ENCODE measurements at regions not wholly inside any gene's neighbourhood (a gene's known extent, or its start where the extent isn't known, plus 50 kb on each side); places are given as distances from the start of the nearest gene placed in this dataset.

DNA sequence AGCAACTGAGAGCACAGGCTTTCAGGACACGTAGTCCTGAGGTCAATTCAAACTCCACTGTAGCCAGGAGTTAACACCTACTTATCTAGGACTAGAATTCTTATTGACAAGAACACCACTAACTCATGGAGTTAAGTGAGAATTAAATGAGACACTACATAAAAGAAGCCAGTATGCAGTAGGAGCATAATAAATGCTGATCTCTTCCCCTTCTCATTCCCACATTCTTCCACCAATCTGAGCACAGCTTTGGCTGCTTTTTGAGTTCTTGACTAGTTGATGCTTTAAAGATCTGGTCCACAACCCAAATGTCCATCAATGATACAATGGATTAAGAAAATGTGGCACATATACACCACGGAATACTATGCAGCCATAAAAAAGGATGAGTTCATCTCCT is 55.2 kb downstream of the TTC32 start:
- no peak for DNase-seq

DNA sequence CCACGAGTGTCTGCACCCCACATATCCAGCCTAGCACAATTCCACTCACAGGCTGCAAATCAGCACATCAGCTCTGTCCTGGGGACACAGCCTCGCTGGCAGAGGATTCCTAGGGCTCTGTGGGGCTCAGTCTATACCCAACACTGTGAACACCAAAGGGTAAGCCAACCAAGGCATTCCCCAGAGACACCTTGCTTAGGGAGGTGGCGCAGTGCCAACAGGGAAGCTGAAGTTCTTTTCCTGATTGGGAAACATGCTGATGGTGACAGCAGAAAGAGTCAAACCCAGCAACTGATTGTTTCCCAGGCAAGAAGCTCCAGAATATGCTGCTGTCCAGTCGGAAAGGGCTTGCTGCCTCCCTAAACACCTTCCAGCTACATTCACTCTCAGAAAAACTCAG is 55.8 kb downstream of the TTC32 start:
- DNase-seq: no peak

DNA sequence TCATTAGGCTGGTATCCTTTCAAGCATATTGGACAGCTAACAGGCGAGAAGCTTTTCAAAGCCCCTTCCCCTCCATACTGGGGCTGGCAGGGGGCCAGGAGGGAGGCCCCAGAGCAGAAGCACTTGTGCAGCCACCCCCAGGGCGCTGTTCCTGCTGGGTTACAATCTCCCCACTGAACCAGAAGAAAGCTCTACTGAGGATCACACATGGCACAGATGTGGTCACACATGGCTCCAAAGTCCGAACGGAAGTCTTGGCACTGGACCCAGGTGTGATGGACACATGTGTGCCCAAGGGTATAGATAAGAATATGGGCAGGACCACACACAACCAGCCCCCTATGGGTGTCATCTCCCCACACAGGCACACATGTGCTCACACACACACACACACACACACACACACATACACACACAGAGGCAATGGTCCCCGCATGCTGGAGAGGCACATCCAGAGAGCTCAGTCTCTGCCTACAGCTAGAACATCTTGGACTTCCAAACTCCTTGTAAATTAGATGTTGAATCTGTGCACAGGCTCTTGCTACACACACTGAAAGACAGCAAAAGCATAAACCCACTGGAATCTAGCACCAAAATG is 56.4 kb downstream of the TTC32 start:
- DNase-seq: no peak

DNA sequence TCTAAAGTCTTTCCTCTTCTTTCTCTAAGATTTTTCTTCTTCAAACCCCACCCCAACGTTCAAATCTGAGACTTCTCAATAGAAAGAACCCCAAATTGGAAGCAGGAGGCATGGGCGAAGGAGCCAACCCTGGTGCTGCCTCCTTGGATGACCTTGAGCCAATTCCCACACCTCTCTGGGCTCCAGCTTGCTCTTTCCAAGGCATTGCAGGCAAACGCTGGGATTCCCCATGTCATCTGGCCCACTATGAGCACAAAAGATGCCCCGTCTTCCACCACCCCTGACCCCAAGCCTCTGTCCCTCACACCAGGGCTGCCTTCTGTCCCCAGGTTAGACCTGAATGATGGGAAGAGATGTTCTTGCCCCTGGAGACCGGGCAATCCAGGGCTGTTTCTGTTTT is 57.0 kb downstream of the TTC32 start:
- DNase-seq: no peak

DNA sequence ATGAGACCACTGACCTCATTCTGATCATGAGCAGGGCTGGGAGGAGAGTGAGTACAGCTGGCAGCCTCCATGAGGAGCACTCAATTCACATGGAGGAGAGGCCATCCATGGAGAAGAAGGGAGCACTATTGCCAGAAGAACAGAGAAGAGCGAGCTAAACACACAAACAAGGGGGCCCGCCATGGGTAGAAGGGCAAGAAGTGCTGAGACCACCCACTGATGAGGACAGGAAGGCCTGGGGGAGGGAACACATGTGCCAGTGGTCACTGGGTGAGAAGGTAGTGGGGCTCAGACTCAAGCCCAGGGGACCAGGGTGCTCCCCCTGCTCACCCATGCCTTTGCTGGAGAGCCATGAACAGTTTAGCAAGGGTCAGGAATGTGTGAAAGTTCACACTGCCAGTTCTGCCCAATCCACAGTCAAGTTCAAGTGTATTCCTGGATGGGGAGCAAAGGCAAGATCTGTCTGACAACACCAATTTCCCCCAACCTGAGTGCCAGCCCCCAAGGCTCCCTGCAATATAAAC is 57.7 kb downstream of the TTC32 start:
- DNase-seq: no peak

DNA sequence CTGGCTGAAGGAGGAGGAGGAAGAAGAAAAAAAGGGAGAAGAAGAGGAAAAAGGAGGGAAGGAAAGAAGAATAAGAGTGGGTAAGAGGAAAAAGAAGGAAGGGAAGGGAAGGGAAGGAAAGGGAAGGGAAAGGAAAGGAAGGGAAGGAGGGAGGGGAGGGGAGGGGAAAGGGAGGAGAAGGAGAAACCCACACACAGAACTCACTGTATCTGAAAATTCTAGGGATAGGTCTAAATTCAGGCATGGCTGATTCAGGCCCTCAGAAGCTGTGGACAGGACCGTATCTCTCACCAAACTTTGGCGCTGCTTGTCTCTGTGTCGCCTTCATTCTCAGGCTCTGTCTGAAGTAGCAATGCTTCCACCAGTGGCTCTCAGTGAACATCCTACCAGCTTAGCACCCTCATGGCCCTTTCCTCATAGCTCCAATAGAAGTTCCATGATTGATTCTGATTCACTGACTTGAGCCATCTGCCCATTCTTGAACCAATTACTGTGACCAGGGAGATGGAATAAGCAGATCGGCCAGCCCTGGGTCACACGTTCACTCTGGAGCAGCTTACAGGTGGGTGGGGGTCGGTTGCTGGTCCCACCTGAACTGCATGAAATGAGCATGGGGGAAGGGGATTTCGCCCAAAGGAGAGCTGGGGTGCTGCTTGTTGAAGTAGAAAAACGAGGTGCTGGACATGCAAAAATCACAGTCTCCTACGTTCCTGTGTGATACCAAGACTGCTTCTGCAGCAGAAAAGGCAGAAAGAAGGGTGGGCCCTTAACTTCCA is 59.7 kb downstream of the TTC32 start:
- no peak for DNase-seq

DNA sequence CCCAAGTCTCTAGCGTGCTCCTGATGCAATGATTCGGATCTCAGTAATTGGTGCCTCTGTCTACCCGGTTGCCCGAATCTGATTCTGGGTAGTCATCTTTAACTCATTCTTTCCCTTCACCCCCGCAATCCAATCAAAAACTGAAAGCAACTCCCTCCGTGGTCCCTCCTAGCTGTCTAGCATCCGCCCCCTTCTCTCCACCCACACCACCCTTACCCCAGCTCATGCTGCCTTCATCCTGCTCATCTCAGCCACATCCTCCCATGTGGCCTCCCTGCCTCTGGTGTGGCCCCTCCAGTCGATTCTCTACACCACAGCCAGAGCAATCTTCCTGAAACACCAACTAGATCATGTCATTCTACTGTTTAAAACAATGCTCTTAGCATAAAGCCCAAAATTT is 62.3 kb downstream of the TTC32 start:
- DNase-seq: no peak

DNA sequence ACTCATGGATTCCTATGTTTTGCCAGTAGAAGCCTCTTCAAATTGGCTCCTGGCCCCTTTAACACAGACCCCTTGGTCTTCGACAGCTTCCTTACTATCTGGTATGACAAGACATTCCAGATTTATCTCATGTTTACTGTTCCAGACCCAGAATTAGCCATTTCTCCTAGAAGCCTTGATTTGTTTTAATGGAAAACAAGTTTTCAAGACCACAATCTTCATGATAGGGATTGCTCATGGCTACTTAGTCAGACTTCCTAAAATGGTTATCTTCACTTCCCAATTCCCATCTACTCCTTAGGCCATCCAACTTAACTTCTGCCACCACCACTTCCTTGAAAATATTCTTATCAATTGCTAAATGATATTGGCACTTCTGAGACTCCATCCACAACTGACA is 63.2 kb downstream of the TTC32 start:
- DNase-seq: no peak

DNA sequence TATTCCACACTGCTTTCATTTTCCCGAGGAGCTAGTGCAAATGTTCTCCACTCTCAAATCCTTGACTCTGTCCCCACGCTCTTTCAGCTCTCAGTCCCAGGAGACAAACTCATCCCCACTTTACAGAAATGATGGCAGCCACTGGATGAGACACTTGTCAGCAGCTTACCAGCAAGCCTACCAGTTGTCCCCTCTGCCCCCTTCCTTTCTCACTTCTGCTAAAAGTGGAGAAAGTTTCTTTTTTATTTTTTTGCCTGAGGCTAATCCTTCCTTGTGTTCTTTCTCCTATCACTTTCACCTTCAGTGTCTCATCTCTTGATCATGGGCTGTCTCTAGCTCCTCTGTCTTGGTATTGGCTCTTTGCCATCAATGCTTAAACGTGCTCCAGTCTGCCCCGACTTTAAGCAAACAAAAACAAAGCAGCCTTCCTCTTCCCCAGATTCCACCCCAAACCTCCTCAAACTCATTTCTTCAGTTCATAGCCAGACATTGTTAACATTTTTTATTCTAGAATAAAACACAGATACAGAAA is 64.5 kb downstream of the TTC32 start:
- DNase-seq: no peak

DNA sequence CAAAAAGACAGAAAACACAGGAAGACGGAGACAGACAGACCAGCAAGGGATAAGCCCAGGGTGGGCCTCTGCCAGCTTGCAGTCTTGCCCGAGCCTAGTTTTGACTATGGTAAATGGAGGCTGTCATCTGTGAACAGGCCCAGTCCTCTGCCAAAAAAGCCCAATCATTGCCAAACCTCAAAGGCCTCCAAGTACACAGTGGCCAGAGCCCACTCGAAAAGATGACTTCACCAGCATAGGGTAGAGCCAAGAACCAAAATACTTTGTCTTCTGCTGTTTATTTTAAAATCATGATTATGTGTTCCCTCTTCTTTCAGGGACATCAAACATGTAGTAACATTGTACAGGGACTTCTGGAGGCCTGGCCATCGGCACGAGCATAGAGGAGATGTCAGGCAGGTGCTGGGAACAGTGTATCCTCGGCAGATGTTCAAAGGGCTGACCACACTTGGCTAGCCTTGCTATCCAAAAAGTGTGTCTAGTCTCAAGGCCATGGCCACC is 66.0 kb downstream of the TTC32 start:
- DNase-seq: no peak

DNA sequence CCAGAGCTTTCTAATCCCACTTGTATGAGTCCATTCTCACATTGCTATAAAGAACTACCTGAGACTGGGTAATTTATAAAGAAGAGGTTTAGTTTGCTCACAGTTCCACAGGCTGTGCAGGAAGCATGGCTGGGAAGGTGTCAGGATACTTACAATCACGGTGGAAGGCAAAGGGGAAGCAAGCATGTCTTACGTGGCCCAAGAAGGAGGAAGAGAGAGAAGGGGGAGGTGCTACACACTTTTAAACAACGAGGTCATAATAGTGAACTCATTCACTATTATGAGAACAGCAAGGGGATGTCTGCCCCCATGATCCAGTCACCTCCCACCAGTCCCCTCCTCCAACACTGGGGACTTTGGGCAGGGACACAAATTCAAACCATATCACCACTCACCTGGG is 67.8 kb downstream of the TTC32 start:
- DNase-seq: no peak

DNA sequence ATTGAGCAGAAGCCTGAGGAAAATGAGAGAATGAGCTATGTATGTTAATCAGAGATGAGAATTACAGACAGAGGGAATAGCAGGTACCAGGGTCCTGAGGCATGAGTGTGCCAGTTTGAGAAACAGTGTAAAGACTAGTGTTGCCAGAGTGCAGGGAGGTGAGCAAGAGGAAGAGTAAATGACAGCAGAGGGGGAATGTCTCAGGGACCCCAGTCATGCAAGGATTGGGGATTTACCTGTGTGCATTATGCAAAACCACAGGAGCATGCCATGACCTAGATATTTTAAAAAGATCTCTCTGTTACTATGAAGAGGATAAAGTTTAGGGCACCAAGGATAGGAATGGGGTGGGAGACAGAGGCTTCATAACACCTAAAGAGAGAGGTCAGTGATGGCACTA is 72.1 kb downstream of the TTC32 start:
- no peak for DNase-seq

DNA sequence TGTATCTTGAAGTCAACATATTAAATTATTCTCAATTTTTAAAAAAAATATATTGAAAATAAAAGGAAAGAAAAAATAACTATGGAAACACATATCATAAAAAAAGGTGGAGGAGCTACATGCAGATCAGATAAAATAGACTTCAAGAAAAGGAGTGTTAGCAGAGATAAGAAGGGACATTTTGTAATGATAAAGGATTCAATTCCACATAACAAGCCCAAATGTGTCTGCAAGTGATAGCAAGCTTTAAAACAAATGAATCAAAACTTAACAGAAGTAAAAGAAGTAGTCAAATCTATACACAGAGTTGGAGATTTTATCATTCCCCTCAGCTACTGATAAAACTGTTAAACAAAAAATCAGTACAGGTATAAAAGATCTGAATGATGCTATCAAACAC is 74.9 kb downstream of the TTC32 start:
- DNase-seq: no peak

DNA sequence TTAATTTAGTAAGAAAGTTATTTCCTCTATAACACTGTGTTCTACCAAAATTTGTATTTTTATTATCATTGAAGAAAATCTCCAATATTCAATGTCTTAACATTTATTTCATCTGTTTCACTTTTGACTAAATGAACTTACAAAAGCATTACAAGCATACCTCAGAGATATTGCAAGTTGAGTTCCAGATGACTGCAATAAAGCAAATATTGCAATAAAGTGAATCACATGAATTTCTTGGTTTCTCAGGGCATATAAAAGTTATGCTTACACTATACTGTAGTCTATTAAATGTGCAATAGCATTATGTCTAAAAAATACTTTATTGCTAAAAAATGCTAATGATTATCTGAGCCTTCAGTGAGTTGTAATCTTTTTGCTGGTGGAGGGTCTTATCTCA is 78.3 kb downstream of the TTC32 start:
- DNase-seq: no peak

DNA sequence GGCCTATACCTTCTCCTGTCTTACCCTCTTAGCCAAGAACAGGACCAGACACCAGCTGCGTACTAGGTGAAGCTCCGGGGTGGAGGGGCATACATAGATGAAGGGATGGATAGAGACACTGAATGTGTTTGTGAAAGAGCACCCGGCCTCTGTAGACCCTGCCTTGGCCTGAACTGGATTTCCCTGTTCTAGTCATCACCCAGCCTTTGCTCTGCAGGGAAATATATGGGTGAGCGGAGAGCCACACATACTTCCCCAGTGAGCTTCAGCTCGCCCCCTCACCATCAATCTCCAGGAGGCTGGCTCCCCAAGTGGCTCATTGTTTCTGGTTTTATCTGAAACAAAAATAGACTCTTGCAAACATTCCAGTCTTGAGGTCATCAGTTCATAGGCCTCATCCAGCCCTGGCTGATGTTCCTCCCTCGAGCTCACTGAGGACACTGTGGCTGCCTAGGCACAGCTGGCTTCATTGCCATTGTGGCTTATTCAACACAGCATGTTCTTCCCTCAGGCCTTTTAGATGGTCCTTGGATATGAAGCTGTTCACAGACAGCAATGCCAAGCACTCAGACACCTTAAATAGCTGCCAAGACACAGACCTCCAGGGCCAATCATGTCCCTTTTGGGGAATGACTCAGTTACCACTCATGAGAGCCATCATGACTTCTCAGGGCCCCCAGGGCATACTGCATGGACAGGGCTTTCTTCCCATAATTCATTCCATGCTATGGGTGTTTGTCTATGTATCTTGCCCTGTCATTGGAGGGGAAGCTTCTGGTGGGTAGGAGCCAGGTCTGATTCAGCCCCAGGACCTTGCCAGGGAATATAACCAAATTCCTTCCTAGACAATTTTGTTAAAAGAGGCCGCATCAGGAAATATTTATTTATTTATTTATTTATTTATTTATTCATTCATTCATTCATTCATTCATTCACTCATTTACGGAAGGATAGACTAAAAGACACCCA is 82.4 kb downstream of the TTC32 start:
- DNase-seq: no peak

DNA sequence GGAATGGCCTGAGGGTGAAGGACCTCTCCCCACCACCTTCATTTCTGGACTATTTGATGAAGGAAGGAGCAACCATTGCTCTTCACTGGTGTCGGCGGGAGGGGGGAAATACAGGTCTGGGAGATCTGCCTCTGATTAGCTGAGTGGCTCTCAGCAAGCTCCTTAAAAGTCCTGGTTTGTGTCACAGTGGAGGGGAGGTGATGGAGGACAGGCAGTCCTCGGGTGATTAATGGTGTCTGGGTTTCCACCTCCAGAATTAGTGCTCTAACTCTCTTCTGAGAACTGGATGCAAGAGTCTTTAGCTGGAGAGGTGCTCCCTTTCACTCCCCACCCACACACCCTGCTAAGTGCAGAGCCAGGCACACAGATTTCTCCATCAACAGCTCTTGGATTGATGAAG is 83.2 kb downstream of the TTC32 start:
- DNase-seq: no peak

DNA sequence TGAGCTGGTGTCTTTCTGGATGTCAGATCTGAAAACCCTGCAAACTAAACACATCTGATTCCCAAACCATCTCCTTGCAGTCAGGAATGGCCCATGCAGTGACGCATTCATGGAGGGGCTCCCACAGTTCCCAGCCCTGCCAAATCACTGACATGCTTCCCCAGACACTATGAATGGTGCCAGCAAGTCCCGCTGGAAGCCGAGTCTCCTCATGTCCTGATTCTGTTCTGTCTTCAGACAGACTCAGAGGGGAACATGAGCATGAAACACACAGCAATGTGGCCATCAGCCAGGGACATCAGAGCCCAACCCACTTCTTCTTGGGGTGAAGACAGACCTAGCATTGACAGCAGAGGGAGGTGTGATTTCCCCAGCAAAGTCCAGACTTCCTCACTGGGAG is 83.7 kb downstream of the TTC32 start:
- no peak for DNase-seq

DNA sequence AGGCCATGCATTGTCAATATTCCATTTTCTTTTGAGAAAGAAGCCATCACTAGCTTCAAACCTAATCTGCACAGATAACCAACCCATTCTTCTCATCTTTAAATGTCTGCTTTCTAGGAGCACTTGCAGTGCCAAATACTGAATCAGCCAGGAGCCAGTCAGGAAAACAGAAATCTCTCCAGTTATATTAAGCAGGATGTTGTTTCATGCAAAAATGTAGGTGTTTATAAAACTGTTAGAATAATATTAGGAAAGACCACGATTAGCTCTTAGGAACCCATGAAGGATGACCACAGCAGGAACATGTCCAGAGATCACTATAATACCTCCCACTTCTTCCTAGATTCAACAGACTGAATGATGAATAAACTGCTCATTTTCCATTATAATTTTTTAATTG is 86.0 kb downstream of the TTC32 start:
- DNase-seq: no peak

DNA sequence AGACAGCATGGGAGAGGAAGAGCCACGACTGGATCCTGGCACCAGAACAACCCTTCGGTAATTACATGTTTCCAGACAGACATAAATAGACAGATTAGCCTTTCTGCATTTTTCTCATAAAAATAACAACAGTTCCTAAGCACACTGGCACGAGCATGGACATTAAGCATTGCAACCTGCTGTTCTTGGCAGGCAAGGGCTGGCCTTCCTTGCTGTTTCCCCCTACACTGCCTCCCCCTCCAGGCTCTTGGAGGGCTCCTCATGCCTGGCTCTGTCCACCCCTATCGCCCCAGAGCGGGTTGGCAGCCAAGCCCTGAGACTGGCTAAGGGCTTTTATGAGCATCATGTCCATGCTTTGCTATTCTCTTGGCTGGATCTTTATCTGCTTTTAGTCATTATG is 89.6 kb downstream of the TTC32 start:
- no peak for DNase-seq

DNA sequence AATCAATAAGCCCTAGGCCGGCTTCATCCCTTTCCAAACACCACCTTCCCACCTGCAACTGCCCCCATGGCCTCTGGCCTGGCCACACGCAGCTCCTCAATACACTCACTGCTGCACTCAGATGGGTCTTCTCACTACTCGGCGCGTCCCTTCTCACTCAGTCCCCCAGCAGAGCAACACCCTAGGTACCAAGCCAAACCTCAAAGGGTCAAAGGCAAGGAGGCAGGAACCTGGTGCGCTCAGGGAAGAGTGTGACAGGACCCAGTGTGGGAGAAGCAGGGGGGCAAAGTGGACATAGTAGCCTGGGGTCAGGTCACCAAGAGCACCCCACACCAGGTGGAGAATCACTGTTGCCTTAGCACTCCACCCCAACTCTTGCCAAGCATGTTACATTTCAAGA is 90.6 kb downstream of the TTC32 start:
- DNase-seq: no peak

DNA sequence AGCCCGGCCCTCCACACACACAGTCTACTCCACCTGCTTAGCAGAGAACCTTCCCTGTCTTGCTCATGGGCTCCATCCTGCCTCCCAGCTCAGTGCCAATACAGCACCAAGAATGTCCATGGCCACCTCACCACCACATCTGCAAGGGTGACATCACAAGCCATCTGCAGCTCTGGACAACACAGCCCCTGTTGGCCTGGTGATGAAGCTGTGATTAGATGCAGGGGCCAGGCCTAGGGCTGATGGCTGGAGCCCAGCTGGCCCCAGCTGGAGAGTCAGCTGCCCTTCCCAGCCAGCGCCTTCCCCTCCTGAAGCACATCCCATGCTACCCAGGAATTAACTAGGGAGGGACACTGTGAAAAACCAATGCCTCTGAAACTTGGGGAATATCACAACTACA is 91.1 kb downstream of the TTC32 start:
- no peak for DNase-seq

DNA sequence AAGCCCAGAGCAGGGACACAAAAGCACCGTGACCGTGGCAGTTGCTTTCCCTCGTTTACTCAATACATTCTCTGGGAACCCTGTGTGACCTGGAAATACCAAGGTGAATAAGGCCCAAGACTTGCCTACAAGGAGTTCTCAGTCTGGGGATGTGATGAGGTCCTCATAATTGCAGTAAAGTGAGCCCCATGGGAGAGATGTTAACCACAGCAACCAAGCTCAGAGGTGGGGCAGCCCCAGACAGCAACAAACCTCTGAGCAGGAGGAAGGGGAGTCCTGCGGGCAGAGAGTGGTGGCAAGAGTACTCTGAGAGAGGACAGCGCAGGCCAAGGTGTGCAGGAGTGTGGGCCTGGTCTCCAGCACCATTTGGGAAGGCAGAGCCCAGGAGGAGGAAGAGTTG is 91.6 kb downstream of the TTC32 start:
- DNase-seq: no peak

DNA sequence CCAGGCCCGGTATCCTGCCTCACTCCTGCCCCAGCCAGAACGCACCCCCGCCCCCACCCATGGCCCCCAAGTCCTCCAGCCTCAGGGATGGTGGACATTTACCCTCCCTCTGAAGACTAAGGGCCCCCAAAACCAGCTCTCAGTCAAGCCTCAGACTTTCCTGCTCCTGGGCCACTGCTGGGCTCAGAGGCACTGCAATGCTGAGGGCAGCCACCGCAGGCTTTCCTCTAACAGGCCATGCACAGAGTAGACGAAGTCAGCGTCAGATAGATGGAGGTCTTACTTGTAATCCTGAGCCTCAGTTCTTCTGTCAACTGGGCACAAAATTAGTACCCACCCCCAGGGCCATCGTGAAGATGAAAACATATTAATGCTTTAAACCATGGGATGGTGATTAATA is 92.6 kb downstream of the TTC32 start:
- DNase-seq: no peak

Measured in NCI-H2107 (cell line).